Mesenchymal stem cell (in vitro differentiated cells and primary cell): ENCODE measurements at regions not wholly inside any gene's neighbourhood (a gene's known extent, or its start where the extent isn't known, plus 50 kb on each side); places are given as distances from the start of the nearest gene placed in this dataset.

Source experiments
- DNase-seq: peaks from one replicate; pipeline ENCODE4 v3.0.0-alpha.2; 2013
- H2AFZ ChIP-seq: one replicate; pipeline ENCODE4 v1.6.1; 2013; ENCODE audit warnings: low read depth, mild to moderate bottlenecking, control low read depth, inconsistent platforms, low read length, moderate library complexity
- H2AK5ac ChIP-seq: 2 replicates; pipeline ENCODE4 v1.6.1; 2013; ENCODE audit warnings: low read length, moderate library complexity, mild to moderate bottlenecking, inconsistent platforms; ENCODE audit not compliant: severe bottlenecking
- H2BK120ac ChIP-seq: one replicate; pipeline ENCODE4 v1.6.1; 2013; ENCODE audit warnings: low read depth, mild to moderate bottlenecking, inconsistent platforms, low read length, moderate library complexity
- H2BK12ac ChIP-seq, 2 experiments: one replicate each; pipeline ENCODE4 v1.6.1; 2013; ENCODE audit warnings: inconsistent platforms in 2 of 2, low read length in 2 of 2, mild to moderate bottlenecking in 2 of 2, moderate library complexity in 2 of 2, control low read depth in 1 of 2
- H2BK15ac ChIP-seq: one replicate; pipeline ENCODE4 v1.6.1; 2013; ENCODE audit warnings: mild to moderate bottlenecking, low read depth, inconsistent platforms; ENCODE audit not compliant: poor library complexity, severe bottlenecking
- H2BK5ac ChIP-seq: 2 replicates; pipeline ENCODE4 v1.6.1; 2013; ENCODE audit warnings: low read depth, mild to moderate bottlenecking, low read length, control low read depth, inconsistent platforms; ENCODE audit not compliant: poor library complexity, severe bottlenecking
- H3K14ac ChIP-seq, 2 experiments: one replicate each; pipeline ENCODE4 v1.6.1; 2013; ENCODE audit warnings: inconsistent platforms in 2 of 2, low read length in 2 of 2, control low read depth in 1 of 2, mild to moderate bottlenecking in 1 of 2, moderate library complexity in 1 of 2
- H3K18ac ChIP-seq, 2 experiments: one replicate each; pipeline ENCODE4 v1.6.1; 2013; ENCODE audit warnings: inconsistent platforms in 2 of 2, low read length in 2 of 2, control low read depth in 1 of 2, low read depth in 1 of 2, mild to moderate bottlenecking in 1 of 2
- H3K23ac ChIP-seq, 2 experiments: one replicate each; pipeline ENCODE4 v1.6.1; 2013; ENCODE audit warnings: inconsistent platforms in 2 of 2, low read length in 2 of 2, mild to moderate bottlenecking in 2 of 2, moderate library complexity in 2 of 2, control low read depth in 1 of 2
- H3K27ac ChIP-seq: 2 replicates; pipeline ENCODE4 v1.5.1; 2013; ENCODE audit warnings: mild to moderate bottlenecking, moderate library complexity, low read length, control low read depth, inconsistent platforms; ENCODE audit not compliant: poor library complexity, severe bottlenecking
- H3K27me3 ChIP-seq, 2 experiments: 2 replicates each; pipeline versions ENCODE4 v1.6.1 to v1.7.0; 2013; ENCODE audit warnings: low read length in 2 of 2, mild to moderate bottlenecking in 2 of 2, moderate library complexity in 2 of 2, control low read depth in 1 of 2, inconsistent platforms in 1 of 2; ENCODE audit not compliant: control insufficient read depth in 1 of 2, insufficient read depth in 1 of 2
- H3K36me3 ChIP-seq, 2 experiments: 2 replicates each; pipeline versions ENCODE4 v1.6.1 to v1.7.0; 2013; ENCODE audit warnings: low read length in 2 of 2, control low read depth in 1 of 2, inconsistent platforms in 1 of 2, low read depth in 1 of 2, mild to moderate bottlenecking in 1 of 2; ENCODE audit not compliant: insufficient read depth in 2 of 2, control insufficient read depth in 1 of 2
- H3K4ac ChIP-seq, 2 experiments: one replicate each; pipeline ENCODE4 v1.6.1; 2013; ENCODE audit warnings: inconsistent platforms in 2 of 2, low read length in 2 of 2, mild to moderate bottlenecking in 2 of 2, moderate library complexity in 2 of 2, control low read depth in 1 of 2, low read depth in 1 of 2
- H3K4me1 ChIP-seq: 2 replicates; pipeline ENCODE4 v1.6.1; 2013; ENCODE audit warnings: low read depth, low read length, control low read depth; ENCODE audit not compliant: control insufficient read depth, insufficient read depth
- H3K4me2 ChIP-seq: 2 replicates; pipeline ENCODE4 v1.6.1; 2013; ENCODE audit warnings: low read length, mild to moderate bottlenecking, inconsistent platforms; ENCODE audit not compliant: poor library complexity, severe bottlenecking
- H3K4me3 ChIP-seq, 2 experiments: 2 replicates each; pipeline versions ENCODE4 v1.5.1 to v1.7.0; 2013; ENCODE audit warnings: low read length in 2 of 2, mild to moderate bottlenecking in 2 of 2, control low read depth in 1 of 2, low read depth in 1 of 2; ENCODE audit not compliant: insufficient read depth in 1 of 2
- H3K79me1 ChIP-seq: replicated peaks from 2 replicates; pipeline ENCODE4 v1.6.1; 2013; ENCODE audit warnings: mild to moderate bottlenecking, control low read depth, low read length, inconsistent platforms; ENCODE audit not compliant: poor library complexity, severe bottlenecking
- H3K9ac ChIP-seq: 2 replicates; pipeline ENCODE4 v1.7.0; 2013; ENCODE audit warnings: mild to moderate bottlenecking, low read length, moderate library complexity
- H3K9me3 ChIP-seq: 2 replicates; pipeline ENCODE4 v1.7.0; 2013; ENCODE audit warnings: mild to moderate bottlenecking, low read length; ENCODE audit not compliant: control insufficient read depth
- H4K8ac ChIP-seq: one replicate; pipeline ENCODE4 v1.6.1; 2013; ENCODE audit warnings: inconsistent platforms, mild to moderate bottlenecking, low read length, moderate library complexity
- H4K91ac ChIP-seq: one replicate; pipeline ENCODE4 v1.6.1; 2013; ENCODE audit warnings: mild to moderate bottlenecking, low read length, inconsistent platforms
- WGBS: methylation state at CpG from one replicate; pipeline ENCODE4 v1.1.7; 2013; ENCODE audit warnings: mixed read lengths; 5-methylcytosine and 5-hydroxymethylcytosine counted together

DNA sequence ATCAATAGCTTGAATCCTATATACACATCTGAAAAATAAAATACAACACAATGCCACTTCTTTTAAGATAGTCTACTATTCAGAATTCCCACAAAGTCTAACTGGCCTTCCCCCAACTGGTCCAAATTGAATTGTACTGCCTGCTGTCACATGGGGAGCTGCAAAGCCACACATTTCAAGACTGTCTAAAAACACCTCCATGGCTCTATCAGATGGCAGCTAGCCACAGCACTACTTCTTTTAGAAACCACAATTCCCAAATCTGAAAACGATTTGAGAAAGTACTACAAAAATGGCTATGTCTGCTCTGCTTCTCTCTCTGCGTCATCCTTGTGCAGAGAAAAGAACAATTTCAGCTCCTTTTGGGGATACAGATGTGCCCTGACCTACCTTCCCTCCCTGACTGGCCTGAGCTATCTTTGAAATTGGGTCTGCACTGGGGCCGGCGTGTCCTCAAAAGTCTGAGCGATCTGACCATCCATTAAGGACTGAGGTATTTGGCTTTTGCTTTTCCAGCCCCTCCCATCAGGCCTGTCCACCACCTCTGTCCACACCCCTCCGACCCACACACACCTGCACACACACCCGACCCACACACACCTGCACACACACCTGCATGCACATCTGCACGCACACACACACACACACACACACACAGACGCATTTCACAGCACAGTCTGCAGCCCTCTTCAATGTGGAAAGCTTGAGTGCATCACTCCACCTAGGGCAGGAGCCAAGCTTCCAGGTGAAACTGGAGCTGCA lies 68.6 kb upstream of the IPO5 start:
- H3K36me3 ChIP-seq = no peaks in the 10 kb centered on the region
- no peak overlapping the region for H3K4me2 ChIP-seq
- H3K4me1 ChIP-seq = peaks cover 6% of the 10 kb centered on the region
- H4K8ac ChIP-seq = no peak overlapping the region
- H2BK5ac ChIP-seq = no peak overlapping the region
- 87% methylated on average over 9 of the region's 9 CpGs for WGBS
- H3K27ac ChIP-seq = no peak overlapping the region
- peak overlapping the region in 1 of 2 experiments; percentile 5 for H3K4ac ChIP-seq
- H3K4me3 ChIP-seq = no peak overlapping the region
- H2BK120ac ChIP-seq = no peak overlapping the region
- no peak overlapping the region for H2BK12ac ChIP-seq
- H2BK15ac ChIP-seq = no peak overlapping the region
- no peak overlapping the region for H3K9ac ChIP-seq
- H2AFZ ChIP-seq = no peak overlapping the region
- no peaks in the 10 kb centered on the region for H3K27me3 ChIP-seq
- H3K9me3 ChIP-seq = peaks cover 8% of the 10 kb centered on the region
- no peak overlapping the region for H3K23ac ChIP-seq
- peak overlapping the region; percentile 20 for H4K91ac ChIP-seq
- H2AK5ac ChIP-seq = no peak overlapping the region
- no peaks in the 10 kb centered on the region for H3K79me1 ChIP-seq
- H3K14ac ChIP-seq = no peak overlapping the region
- H3K18ac ChIP-seq = no peak overlapping the region
- no peak for DNase-seq

GRCh38 chr13:97885641-97886040 lies 67.8 kb upstream of the IPO5 start:
- H4K91ac ChIP-seq = no peak overlapping the region
- no peak overlapping the region for H4K8ac ChIP-seq
- WGBS = 100% methylated on average over 2 of the region's 2 CpGs
- H3K36me3 ChIP-seq = no peaks in the 10 kb centered on the region
- H3K4me2 ChIP-seq = no peak overlapping the region
- no peaks in the 10 kb centered on the region for H3K79me1 ChIP-seq
- H3K23ac ChIP-seq = no peak overlapping the region
- H2BK120ac ChIP-seq = no peak overlapping the region
- DNase-seq = no peak
- no peak overlapping the region for H3K4me3 ChIP-seq
- H2AK5ac ChIP-seq = no peak overlapping the region
- no peak overlapping the region for H3K27ac ChIP-seq
- H2BK15ac ChIP-seq = no peak overlapping the region
- H3K14ac ChIP-seq = no peak overlapping the region
- H3K4ac ChIP-seq = no peak overlapping the region
- peaks cover 8% of the 10 kb centered on the region for H3K9me3 ChIP-seq
- no peak overlapping the region for H3K9ac ChIP-seq
- H2AFZ ChIP-seq = no peak overlapping the region
- no peaks in the 10 kb centered on the region for H3K27me3 ChIP-seq
- H2BK12ac ChIP-seq = no peak overlapping the region
- H2BK5ac ChIP-seq = no peak overlapping the region
- H3K4me1 ChIP-seq = peaks cover 3% of the 10 kb centered on the region
- no peak overlapping the region for H3K18ac ChIP-seq

GRCh38 chr13:97889803-97890202 lies 63.7 kb upstream of the IPO5 start:
- Histone ChIP-seq H2BK12ac (no peak overlapping the region), H2AFZ (no peak overlapping the region), H3K9me3 (peaks cover 16% of the 10 kb centered on the region), H3K36me3 (no peaks in the 10 kb centered on the region), H2BK120ac (no peak overlapping the region), H2BK5ac (no peak overlapping the region), H3K4ac (no peak overlapping the region), H3K4me1 (no peaks in the 10 kb centered on the region), H3K9ac (no peak overlapping the region), H3K27me3 (no peaks in the 10 kb centered on the region), H2BK15ac (no peak overlapping the region), H3K27ac (no peak overlapping the region), H4K91ac (no peak overlapping the region), H3K79me1 (no peaks in the 10 kb centered on the region), H3K23ac (no peak overlapping the region), H3K14ac (peak overlapping the region in 1 of 2 experiments; percentile 80), H3K4me3 (no peak overlapping the region), H3K18ac (peak overlapping the region in 1 of 2 experiments; percentile 34), H3K4me2 (no peak overlapping the region), H4K8ac (no peak overlapping the region), H2AK5ac (no peak overlapping the region)
- WGBS = 92% methylated on average over 1 of the region's 1 CpG
- no peak for DNase-seq

DNA sequence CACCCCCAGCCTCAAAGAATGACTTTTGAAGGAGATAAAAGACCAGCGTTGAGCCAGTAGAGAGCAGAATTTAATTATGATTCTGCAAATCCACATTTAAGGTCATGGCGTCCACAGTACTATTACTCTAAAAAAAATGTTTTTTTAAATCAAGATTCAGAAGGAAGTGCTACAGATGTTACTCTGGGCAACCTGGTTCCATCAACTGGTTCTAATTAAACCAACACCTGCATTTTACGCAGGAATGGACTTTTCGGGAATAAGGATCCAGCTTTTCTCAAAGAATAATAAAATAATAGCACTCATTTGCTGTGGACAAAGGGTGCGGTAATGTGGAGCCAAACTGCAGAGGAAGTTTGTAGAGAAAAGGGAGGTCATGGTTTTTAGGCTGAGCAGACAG lies 62.9 kb upstream of the IPO5 start:
- Histone ChIP-seq H4K8ac (no peak overlapping the region), H4K91ac (no peak overlapping the region), H3K27me3 (no peaks in the 10 kb centered on the region), H3K36me3 (no peaks in the 10 kb centered on the region), H3K4ac (no peak overlapping the region), H2BK12ac (no peak overlapping the region), H3K23ac (no peak overlapping the region), H3K18ac (no peak overlapping the region), H2AFZ (no peak overlapping the region), H3K4me3 (no peak overlapping the region), H3K4me1 (no peaks in the 10 kb centered on the region), H2BK5ac (no peak overlapping the region), H3K79me1 (no peaks in the 10 kb centered on the region), H2AK5ac (no peak overlapping the region), H3K9ac (no peak overlapping the region), H2BK120ac (no peak overlapping the region), H2BK15ac (no peak overlapping the region), H3K9me3 (peaks cover 18% of the 10 kb centered on the region), H3K14ac (no peak overlapping the region), H3K4me2 (no peak overlapping the region), H3K27ac (no peak overlapping the region)
- 95% methylated on average over 3 of the region's 5 CpGs for WGBS
- no peak for DNase-seq
